HEK293T (cell line): ENCODE measurements at regions not wholly inside any gene's neighbourhood (a gene's known extent, or its start where the extent isn't known, plus 50 kb on each side); places are given as distances from the start of the nearest gene placed in this dataset.

ENCODE experiments used
- CTBP1 ChIP-seq: fragments of 450-650 bp; IDR thresholded peaks from 2 replicates; pipeline ENCODE4 v1.6.1; 2016; ENCODE audit warnings: borderline replicate concordance
- FOXM1 ChIP-seq: fragments of 450-650 bp; IDR thresholded peaks from 2 replicates; pipeline ENCODE4 v1.6.1; 2017; ENCODE audit warnings: mild to moderate bottlenecking, borderline replicate concordance
- PKNOX1 ChIP-seq: fragments of 450-650 bp; IDR thresholded peaks from 2 replicates; pipeline ENCODE4 v1.6.1; 2016

GRCh38 chr22:49032821-49033220, 794.9 kb downstream of the BRD1 start:
- no peak for TF ChIP-seq CTBP1
- TF ChIP-seq PKNOX1 = no peak
- no peak for TF ChIP-seq FOXM1
